Liver (tissue), 8 donors: ENCODE measurements at regions not wholly inside any gene's neighbourhood (a gene's known extent, or its start where the extent isn't known, plus 50 kb on each side); places are given as distances from the start of the nearest gene placed in this dataset.
"Not testable (repeated sequence)": the region's sequence is repeated elsewhere in the genome, so short reads cannot be mapped to it uniquely, and the experiment has no call there.

Experiments used
- DNase-seq: peaks from one replicate; pipeline ENCODE4 v3.0.0-alpha.2; 2017; ENCODE audit warnings: low spot score
- H3K27ac ChIP-seq, 2 donors: one replicate each; pipeline ENCODE4 v1.7.0; 2013; ENCODE audit warnings: inconsistent platforms in 2 of 2, low read length in 2 of 2, control low read depth in 1 of 2, low read depth in 1 of 2, mild to moderate bottlenecking in 1 of 2
- H3K27me3 ChIP-seq, 4 donors: one replicate each; pipeline versions ENCODE4 v1.6.1 to v1.7.0; 2013; ENCODE audit warnings: low read length in 3 of 4, inconsistent platforms in 1 of 4, mild to moderate bottlenecking in 1 of 4, moderate library complexity in 1 of 4; ENCODE audit not compliant: control insufficient read depth in 4 of 4, insufficient read depth in 4 of 4
- H3K36me3 ChIP-seq, 4 donors: one replicate each; pipeline versions ENCODE4 v1.6.1 to v1.7.0; 2013; ENCODE audit warnings: low read length in 3 of 4, mild to moderate bottlenecking in 3 of 4, low read depth in 1 of 4, moderate library complexity in 1 of 4; ENCODE audit not compliant: control insufficient read depth in 4 of 4, insufficient read depth in 3 of 4
- H3K4me1 ChIP-seq, 4 donors: one replicate each; pipeline versions ENCODE4 v1.6.1 to v1.7.0; 2013; ENCODE audit warnings: low read length in 3 of 4, mild to moderate bottlenecking in 3 of 4, moderate library complexity in 1 of 4; ENCODE audit not compliant: control insufficient read depth in 4 of 4, insufficient read depth in 4 of 4
- H3K4me3 ChIP-seq, 3 donors: one replicate each; pipeline versions ENCODE4 v1.6.1 to v1.7.0; 2013; ENCODE audit warnings: low read length in 3 of 3, control low read depth in 1 of 3, low read depth in 1 of 3, mild to moderate bottlenecking in 1 of 3
- H3K9ac ChIP-seq, 2 donors: one replicate each; pipeline ENCODE4 v1.7.0; 2013; ENCODE audit warnings: low read length in 2 of 2, mild to moderate bottlenecking in 2 of 2, moderate library complexity in 2 of 2, control low read depth in 1 of 2, low read depth in 1 of 2
- H3K9me3 ChIP-seq, 4 donors: one replicate each; pipeline versions ENCODE4 v1.6.1 to v1.7.0; 2013; ENCODE audit warnings: low read length in 3 of 4; ENCODE audit not compliant: control insufficient read depth in 4 of 4
- ATF3 ChIP-seq: IDR thresholded peaks from 2 replicates; pipeline ENCODE4 v1.6.1; 2016; ENCODE audit warnings: antibody characterized with exemption
- CTCF ChIP-seq: fragments of 150-350 bp; IDR thresholded peaks from 2 replicates; pipeline ENCODE4 v1.5.1; 2017; ENCODE audit warnings: improper control_type of control experiment, low read depth, low read length; ENCODE audit not compliant: missing input control
- EGR1 ChIP-seq, 2 donors: IDR thresholded peaks; 2 replicates each; pipeline ENCODE4 v1.6.1; 2016 to 2018; ENCODE audit warnings: antibody characterized with exemption in 2 of 2, low read depth in 2 of 2
- FOXA1 ChIP-seq: IDR thresholded peaks from 2 replicates; pipeline ENCODE4 v1.6.1; 2016; ENCODE audit warnings: antibody characterized with exemption
- FOXA2 ChIP-seq: IDR thresholded peaks from 2 replicates; pipeline ENCODE4 v1.6.1; 2016; ENCODE audit warnings: antibody characterized with exemption
- GABPA ChIP-seq, 2 donors: IDR thresholded peaks in 1 of 2; conservative IDR thresholded peaks in 1 of 2; 2 replicates each; pipeline ENCODE4 v1.6.1; 2016; ENCODE audit warnings: antibody characterized with exemption in 2 of 2, mild to moderate bottlenecking in 1 of 2, moderate library complexity in 1 of 2
- HNF4A ChIP-seq, 2 donors: conservative IDR thresholded peaks; 2 replicates each; pipeline ENCODE4 v1.6.1; 2016; ENCODE audit warnings: antibody characterized with exemption in 2 of 2, mild to moderate bottlenecking in 2 of 2
- HNF4G ChIP-seq: IDR thresholded peaks from 2 replicates; pipeline ENCODE4 v1.6.1; 2016; ENCODE audit warnings: antibody characterized with exemption
- MAX ChIP-seq: IDR thresholded peaks from 2 replicates; pipeline ENCODE4 v1.6.1; 2016; ENCODE audit warnings: antibody characterized with exemption
- NR2F2 ChIP-seq: IDR thresholded peaks from 2 replicates; pipeline ENCODE4 v1.6.1; 2016; ENCODE audit warnings: antibody characterized with exemption
- RAD21 ChIP-seq, 2 donors: IDR thresholded peaks; 2 replicates each; pipeline ENCODE4 v1.6.1; 2016; ENCODE audit warnings: antibody characterized with exemption in 2 of 2, mild to moderate bottlenecking in 2 of 2
- REST ChIP-seq: IDR thresholded peaks from 2 replicates; pipeline ENCODE4 v1.6.1; 2016; ENCODE audit warnings: antibody characterized with exemption, mild to moderate bottlenecking
- RXRA ChIP-seq, 2 donors: IDR thresholded peaks; 2 replicates each; pipeline ENCODE4 v1.6.1; 2017 to 2018; ENCODE audit warnings: antibody characterized with exemption in 2 of 2, mild to moderate bottlenecking in 1 of 2
- SP1 ChIP-seq: IDR thresholded peaks from 2 replicates; pipeline ENCODE4 v1.6.1; 2018; ENCODE audit warnings: antibody characterized with exemption, mild to moderate bottlenecking
- TAF1 ChIP-seq: conservative IDR thresholded peaks from 2 replicates; pipeline ENCODE4 v1.6.1; 2016; ENCODE audit warnings: antibody characterized with exemption, mild to moderate bottlenecking
- YY1 ChIP-seq: IDR thresholded peaks from 2 replicates; pipeline ENCODE4 v1.6.1; 2016; ENCODE audit warnings: antibody characterized with exemption, mild to moderate bottlenecking
- ZBTB33 ChIP-seq: IDR thresholded peaks from 2 replicates; pipeline ENCODE4 v1.6.1; 2016; ENCODE audit warnings: antibody characterized with exemption
- WGBS: extraction: QIAGEN DNeasy Blood & Tissue Kit; methylation state at CpG from one replicate; pipeline ENCODE4 v1.1.7; 2013; 5-methylcytosine and 5-hydroxymethylcytosine counted together
- donor health status: healthy.
- donor health status: healthy.
- donor health status: healthy.
- donor health status: healthy.
- donor health status: healthy.

- H3K9me3 ChIP-seq, H3K4me1 ChIP-seq: not testable (repeated sequence)
Observed at GRCh38 chr20:18876394-18876793, 62.8 kb downstream of the SCP2D1 start.

GRCh38 chr20:18879262-18879661 is 65.7 kb downstream of the SCP2D1 start:
- WGBS, result 60% methylated on average over 2 of the region's 2 CpGs
- TF ChIP-seq FOXA2 (no peak), ZBTB33 (no peak), GABPA (IDR thresholded peaks at IDR 0.05 in 1 of 2, conservative IDR thresholded peaks at IDR 0.05 in 1 of 2) (no peak), CTCF (no peak), FOXA1 (no peak), ATF3 (no peak), HNF4G (no peak), TAF1 (no peak), YY1 (no peak), RAD21 (IDR thresholded peaks at IDR 0.05) (no peak), EGR1 (IDR thresholded peaks at IDR 0.05; ENCODE audit: low read depth in 2 of 2) (no peak)
- DNase-seq, result no peak
- Histone ChIP-seq H3K27me3 (no peaks in the 10 kb centered on the region), H3K27ac (no peak overlapping the region), H3K4me3 (no peak overlapping the region), H3K9me3 (peaks cover 0 to 6% (median 0%) of the 10 kb centered on the region in 4 donors), H3K36me3 (no peaks in the 10 kb centered on the region), H3K4me1 (no peaks in the 10 kb centered on the region), H3K9ac (no peak overlapping the region)

More at GRCh38 chr20:18876394-18876793, 62.8 kb downstream of the SCP2D1 start:
- DNase-seq, H3K27ac ChIP-seq, H3K4me3 ChIP-seq, H3K36me3 ChIP-seq, H3K27me3 ChIP-seq, H3K9ac ChIP-seq: not testable (repeated sequence)

GRCh38 chr20:18886756-18887155 is 73.2 kb downstream of the SCP2D1 start:
- H3K27me3 ChIP-seq, result peaks cover 0 to 4% (median 0%) of the 10 kb centered on the region in 4 donors
- H3K36me3 ChIP-seq, result no peaks in the 10 kb centered on the region
- H3K4me3 ChIP-seq, result no peak overlapping the region
- no peak overlapping the region for H3K27ac ChIP-seq
- no peaks in the 10 kb centered on the region for H3K4me1 ChIP-seq
- DNase-seq, result no peak
- WGBS, result 36% methylated on average over 1 of the region's 1 CpG
- no peak overlapping the region for H3K9ac ChIP-seq
- no peaks in the 10 kb centered on the region for H3K9me3 ChIP-seq
- no peak for TF ChIP-seq EGR1 (IDR thresholded peaks at IDR 0.05; ENCODE audit: low read depth in 2 of 2)
- TF ChIP-seq GABPA (IDR thresholded peaks at IDR 0.05 in 1 of 2, conservative IDR thresholded peaks at IDR 0.05 in 1 of 2), result no peak
- TF ChIP-seq YY1, result no peak
- no peak for TF ChIP-seq TAF1
- TF ChIP-seq REST, result no peak
- TF ChIP-seq RXRA (IDR thresholded peaks at IDR 0.05), result no peak
- TF ChIP-seq NR2F2, result no peak
- TF ChIP-seq CTCF, result no peak
- no peak for TF ChIP-seq HNF4A (conservative IDR thresholded peaks at IDR 0.05)
- TF ChIP-seq SP1, result no peak
- no peak for TF ChIP-seq FOXA1
- no peak for TF ChIP-seq MAX
